Motor neuron (in vitro differentiated cells): ENCODE measurements at regions not wholly inside any gene's neighbourhood (a gene's known extent, or its start where the extent isn't known, plus 50 kb on each side); places are given as distances from the start of the nearest gene placed in this dataset.
"Not testable (repeated sequence)": the region's sequence is repeated elsewhere in the genome, so short reads cannot be mapped to it uniquely, and the experiment has no call there.

Experiments
- ATAC-seq, 8 experiments: fragments of 200-7000 bp; cut with Tn5 transposase; replicated peaks in 6 of 8; 2 replicates each; pipeline ENCODE4 v1.8.0; 2021; ENCODE audit warnings: mild to moderate bottlenecking in 8 of 8, moderate library complexity in 8 of 8
- H3K27ac ChIP-seq, 2 donors: fragments of 250-450 bp; sonication (Bioruptor Pico); 2 replicates each; pipeline ENCODE4 v1.9.0; 2021; ENCODE audit warnings: antibody characterized with exemption in 2 of 2, mild to moderate bottlenecking in 2 of 2, moderate library complexity in 1 of 2
- H3K4me1 ChIP-seq, 2 donors: fragments of 250-450 bp; sonication (Bioruptor Pico); replicated peaks in 1 of 2; 2 replicates each; pipeline ENCODE4 v1.6.1; 2021; ENCODE audit warnings: antibody characterized with exemption in 2 of 2, mild to moderate bottlenecking in 2 of 2, moderate library complexity in 1 of 2
- H3K4me3 ChIP-seq, 5 donors: fragments of 250-450 bp; sonication (Bioruptor Pico); 2 replicates each; pipeline ENCODE4 v1.9.0; 2021; ENCODE audit warnings: antibody characterized with exemption in 5 of 5, mild to moderate bottlenecking in 5 of 5, moderate library complexity in 4 of 5
- WGBS, 10 experiments: fragments of 450-650 bp; shearing (Covaris generic); methylation state at CpG; one replicate each; pipeline ENCODE4 v1.0.0; 2022; 5-methylcytosine and 5-hydroxymethylcytosine counted together
- in situ Hi-C, 9 experiments: fragments of 400-800 bp; cut with MboI; loops; one replicate each; pipeline ENCODE4 v1.15.0; 2021; ENCODE audit warnings: low sequenced_read_pairs in 9 of 9, low pct_unique_long_range_greater_than_20kb in 2 of 9; ENCODE audit not compliant: unreplicated experiment in 9 of 9

DNA sequence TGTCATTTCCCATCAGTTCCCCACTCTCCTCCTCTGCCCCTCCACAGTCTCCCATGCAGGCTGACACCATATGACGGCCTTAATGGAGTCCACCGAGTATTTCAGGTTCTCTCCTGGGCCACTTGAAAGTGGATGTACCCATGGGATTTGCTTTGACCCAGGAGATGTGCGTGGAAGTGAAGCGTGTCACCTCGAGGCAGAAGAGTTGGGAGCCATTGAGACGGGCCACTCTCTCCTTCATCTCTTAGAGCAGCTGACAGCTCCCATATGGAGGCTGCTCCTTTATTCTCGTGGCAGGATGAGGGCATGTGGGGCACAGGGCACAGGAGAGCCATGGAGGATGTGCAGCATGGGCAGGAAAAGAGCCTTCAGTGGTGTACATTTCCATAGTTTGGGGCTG, 144.7 kb upstream of the CRYM start:
- H3K4me3 ChIP-seq, ATAC-seq, in situ Hi-C loops, H3K27ac ChIP-seq, H3K4me1 ChIP-seq: not testable (repeated sequence)
- WGBS, 10 experiments = no CpG with 5 or more reads among the region's 7 CpGs

DNA sequence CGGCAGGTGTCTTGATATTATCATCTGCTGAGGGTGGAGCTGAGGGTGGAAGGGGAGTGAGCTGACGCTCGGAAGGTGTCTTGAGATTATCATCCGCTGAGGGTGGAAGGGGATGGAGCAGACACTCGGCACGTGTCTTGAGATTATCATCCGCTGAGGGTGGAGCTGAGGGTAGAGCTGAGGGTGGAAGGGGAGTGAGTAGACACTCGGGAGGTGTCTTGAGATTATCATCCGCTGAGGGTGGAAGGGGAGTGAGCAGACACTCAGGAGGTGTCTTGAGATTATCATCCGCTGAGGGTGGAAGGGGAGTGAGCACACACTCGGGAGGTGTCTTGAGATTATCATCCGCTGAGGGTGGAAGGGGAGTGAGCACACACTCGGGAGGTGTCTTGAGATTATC, 126.6 kb upstream of the CRYM start:
- H3K4me1 ChIP-seq, ATAC-seq, in situ Hi-C loops, H3K27ac ChIP-seq, H3K4me3 ChIP-seq: not testable (repeated sequence)
- no CpG with 5 or more reads among the region's 13 CpGs for WGBS, 10 experiments

DNA sequence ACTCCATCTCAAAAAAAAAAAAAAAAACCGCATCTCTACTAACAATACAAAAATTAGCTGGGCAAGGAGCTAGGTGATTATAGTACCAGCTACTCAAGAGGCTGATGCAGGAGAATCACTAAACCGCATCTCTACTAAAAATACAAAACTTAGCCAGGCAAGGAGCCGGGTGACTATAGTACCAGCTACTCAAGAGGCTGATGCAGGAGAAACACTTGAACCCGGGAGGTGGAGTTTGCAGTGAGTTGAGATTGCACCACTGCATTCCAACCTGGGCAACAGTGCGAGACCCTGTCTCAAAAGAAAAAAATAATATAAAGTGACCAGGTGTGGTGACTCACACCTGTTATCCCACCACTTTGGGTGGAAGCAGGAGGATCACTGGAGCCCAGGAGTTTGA, 119.8 kb upstream of the CRYM start:
- ATAC-seq, H3K4me1 ChIP-seq, in situ Hi-C loops, H3K27ac ChIP-seq, H3K4me3 ChIP-seq: not testable (repeated sequence)
- no CpG with 5 or more reads among the region's 5 CpGs for WGBS, 10 experiments

DNA sequence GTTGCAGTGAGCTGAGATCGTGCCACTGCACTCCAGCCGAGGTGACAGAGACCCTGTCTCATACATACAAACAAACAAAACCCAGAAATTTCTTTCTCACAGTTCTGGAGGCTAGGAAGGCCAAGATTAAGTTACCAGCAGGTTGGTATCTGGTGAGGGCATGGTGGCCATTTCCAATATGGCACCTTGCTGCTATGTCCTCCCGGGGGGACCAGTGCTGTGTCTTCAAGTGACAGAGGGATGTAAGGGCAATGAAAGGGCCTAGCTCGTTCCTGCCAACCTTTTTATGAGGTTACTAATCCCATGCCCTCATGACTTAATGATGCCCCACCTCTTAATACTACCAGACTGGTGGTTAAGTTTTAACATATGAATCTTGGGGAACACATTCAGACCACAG, 118.5 kb upstream of the CRYM start:
- in situ Hi-C loops, ATAC-seq, H3K4me3 ChIP-seq, H3K27ac ChIP-seq, H3K4me1 ChIP-seq: not testable (repeated sequence)
- WGBS, 10 experiments = no CpG with 5 or more reads among the region's 4 CpGs

DNA sequence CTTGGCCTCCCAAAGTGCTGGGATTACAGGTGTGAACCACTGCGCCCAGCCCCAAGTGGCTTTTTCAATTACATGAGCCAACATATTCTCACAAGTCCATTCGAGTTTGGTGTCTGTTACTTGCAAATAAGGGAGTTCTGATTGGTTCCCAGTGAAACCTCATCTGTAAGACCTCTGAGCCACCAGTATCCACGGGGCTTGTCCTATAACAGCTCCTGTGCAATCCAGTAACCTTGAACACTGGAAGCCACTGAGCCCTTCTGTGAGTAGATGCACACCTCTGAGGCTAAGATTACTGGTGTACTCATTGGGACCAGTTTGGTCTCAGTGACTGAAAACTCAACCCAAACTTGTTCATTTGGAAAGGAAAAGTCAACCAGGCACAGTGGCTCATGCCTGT, 112.5 kb upstream of the CRYM start:
- ATAC-seq, H3K4me3 ChIP-seq, H3K27ac ChIP-seq, in situ Hi-C loops, H3K4me1 ChIP-seq: not testable (repeated sequence)
- no CpG with 5 or more reads among the region's 3 CpGs for WGBS, 10 experiments

DNA sequence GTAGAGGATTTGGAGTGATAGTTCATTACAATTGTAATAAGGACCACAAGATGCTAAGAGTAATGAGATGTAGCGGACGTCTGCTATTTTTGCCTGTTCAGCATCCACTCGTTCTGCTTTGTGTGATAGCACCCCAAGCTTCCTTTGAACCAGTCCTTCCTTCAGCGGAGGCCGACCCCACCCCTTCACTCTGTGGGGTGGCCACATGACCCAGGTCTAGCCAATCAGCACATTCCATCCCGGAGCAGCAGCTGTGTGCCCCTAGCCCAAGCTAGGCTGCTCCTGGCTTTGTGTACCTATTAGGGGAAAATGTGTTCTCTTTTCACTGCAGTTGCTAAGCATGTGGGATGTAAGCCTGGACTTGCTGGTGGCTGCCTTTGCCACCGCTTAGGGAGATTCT, 111.8 kb upstream of the CRYM start:
- in situ Hi-C loops, H3K4me1 ChIP-seq: not testable (repeated sequence)

DNA sequence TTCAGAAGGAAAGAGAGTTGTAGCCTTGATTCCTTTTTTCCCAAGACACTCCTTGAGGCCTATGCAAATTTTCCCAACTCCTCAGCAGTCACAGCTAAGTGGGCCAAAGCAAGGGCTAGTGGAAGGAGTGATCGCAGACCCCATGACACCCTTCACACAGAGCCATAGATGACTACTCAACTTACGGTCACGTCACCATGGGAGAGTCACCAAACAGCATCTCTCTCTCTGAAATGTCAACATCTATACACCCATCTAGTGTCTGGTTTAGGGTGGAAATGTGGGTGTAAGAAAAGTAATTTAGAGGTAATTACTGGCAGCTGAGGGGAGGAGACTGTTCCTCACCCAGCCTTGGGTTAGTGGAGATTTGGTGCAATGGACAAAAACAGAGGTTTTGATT, 109.7 kb upstream of the CRYM start:
- in situ Hi-C loops, ATAC-seq, H3K27ac ChIP-seq, H3K4me1 ChIP-seq, H3K4me3 ChIP-seq: not testable (repeated sequence)
- no CpG with 5 or more reads among the region's 3 CpGs for WGBS, 10 experiments

More for the DNA sequence above, 111.8 kb upstream of the CRYM start:
- ATAC-seq = peak; percentile 21 to 100 (median 100)
- H3K4me3 ChIP-seq, H3K27ac ChIP-seq: not testable (repeated sequence)
- WGBS, 10 experiments = no CpG with 5 or more reads among the region's 7 CpGs

DNA sequence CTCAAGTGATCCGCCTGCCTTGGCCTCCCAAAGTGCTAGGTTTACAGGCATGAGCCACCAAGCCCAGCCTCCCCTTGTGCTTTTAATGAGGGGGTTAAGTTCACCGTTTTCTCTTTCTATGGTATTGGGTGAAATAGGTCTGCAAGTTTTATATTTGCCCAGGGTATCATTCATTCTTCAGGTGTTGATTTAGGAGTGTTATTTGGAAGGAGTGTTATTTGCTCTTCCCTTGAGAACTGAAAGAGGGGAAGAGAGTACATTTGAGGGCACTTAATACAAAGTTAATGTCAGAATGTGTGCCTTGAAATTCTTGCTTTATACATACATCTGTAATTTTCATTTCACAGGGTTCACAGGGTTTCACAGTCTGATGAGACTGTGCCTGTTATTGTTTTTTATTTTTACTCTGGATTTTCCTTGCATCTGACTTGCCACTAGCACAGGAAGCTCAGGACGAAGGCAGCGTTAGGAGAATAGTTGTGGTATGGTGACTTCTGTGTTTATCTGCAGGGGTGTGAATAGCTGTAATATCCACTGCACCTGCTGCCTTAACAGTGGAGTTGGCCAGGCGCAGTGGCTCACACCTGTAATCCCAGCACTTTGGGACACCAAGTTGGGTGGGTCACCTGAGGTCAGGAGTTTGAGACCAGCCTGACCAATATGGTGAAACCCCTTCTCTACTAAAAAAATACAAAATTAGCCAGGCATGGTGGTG, 108.3 kb upstream of the CRYM start:
- in situ Hi-C loops, H3K27ac ChIP-seq, H3K4me3 ChIP-seq, ATAC-seq, H3K4me1 ChIP-seq: not testable (repeated sequence)
- WGBS, 10 experiments = no CpG with 5 or more reads among the region's 5 CpGs

DNA sequence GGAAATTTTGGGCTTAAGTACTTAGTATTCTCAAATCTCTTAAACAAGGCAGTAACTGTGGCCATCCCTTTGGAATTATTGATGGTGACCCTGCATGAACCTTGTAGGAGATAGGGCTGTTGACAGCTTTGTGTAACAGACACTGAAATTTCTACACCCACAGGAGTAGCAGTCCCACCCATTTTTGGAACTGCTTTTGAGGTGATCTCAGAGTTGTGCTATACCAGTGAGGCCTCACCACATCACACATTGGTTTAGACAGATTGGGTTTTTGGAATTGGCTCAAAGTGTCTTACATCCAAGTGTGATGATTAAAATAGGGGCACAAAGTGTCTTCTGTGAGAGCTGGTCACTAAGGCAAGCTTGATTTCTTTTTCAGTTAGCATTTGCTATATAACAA, 105.6 kb upstream of the CRYM start:
- in situ Hi-C loops, H3K4me3 ChIP-seq, H3K27ac ChIP-seq, H3K4me1 ChIP-seq, ATAC-seq: not testable (repeated sequence)

DNA sequence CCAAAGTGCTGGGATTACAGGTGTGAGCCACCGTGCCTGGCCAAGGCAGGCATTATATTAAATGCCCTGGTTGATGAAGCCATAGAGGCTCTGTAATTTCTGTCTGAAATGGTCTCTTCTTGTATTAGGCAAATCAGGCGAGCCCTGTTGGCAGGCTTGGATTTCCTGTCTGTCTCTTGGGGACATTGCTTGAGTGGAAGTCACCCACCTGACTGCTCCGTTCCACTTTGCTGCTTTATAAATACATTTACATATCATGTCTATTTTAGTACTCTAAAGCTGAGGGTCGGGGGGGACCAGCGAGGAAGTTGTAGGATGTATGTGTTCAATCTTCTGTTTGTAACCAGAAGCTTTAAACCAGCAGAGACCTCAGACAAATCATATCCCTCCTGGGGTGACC, 101.6 kb upstream of the CRYM start:
- H3K27ac ChIP-seq, in situ Hi-C loops, H3K4me1 ChIP-seq, H3K4me3 ChIP-seq, ATAC-seq: not testable (repeated sequence)
- WGBS, 10 experiments = no CpG with 5 or more reads among the region's 5 CpGs

DNA sequence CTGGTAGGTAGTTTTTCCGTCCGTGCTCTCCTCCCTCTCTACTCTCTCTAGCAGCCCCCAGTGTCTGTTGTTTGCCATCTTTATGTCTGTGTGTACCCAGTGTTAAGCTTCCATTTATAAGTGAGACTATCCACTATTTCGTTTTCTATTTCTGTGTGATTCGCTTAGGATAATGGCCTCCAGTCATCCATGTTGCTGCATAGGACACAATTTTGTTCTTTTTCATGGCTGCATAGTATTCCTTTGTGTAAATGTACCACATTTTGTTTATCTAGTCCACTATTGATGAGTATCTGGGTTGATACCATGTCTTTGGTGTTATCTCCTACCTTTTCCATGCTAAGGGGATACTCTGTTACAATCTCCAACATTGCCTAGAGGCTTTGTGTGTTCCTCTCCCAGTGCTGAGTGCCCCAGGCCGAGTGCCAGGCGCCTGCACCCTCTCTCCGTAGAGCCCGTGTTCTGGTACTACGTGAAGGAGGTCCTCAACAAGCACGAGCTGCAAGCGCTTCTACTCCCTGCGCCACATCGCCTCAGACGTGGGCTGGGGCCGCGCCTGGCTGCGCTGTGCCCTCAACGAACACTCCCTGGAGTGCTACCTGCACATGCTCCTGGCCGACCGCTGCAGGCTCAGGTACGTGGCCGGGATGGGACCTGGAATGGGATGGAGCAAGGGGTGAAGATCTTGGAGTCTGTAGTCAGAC, 98.3 kb upstream of the CRYM start:
- 80 to 100% (median 83%) methylated on average over 1 to 3 of the region's 22 CpGs; no CpG with 5 or more reads in 6 of the 10 experiments for WGBS, 10 experiments
- ATAC-seq, in situ Hi-C loops, H3K4me1 ChIP-seq, H3K4me3 ChIP-seq, H3K27ac ChIP-seq: not testable (repeated sequence)

DNA sequence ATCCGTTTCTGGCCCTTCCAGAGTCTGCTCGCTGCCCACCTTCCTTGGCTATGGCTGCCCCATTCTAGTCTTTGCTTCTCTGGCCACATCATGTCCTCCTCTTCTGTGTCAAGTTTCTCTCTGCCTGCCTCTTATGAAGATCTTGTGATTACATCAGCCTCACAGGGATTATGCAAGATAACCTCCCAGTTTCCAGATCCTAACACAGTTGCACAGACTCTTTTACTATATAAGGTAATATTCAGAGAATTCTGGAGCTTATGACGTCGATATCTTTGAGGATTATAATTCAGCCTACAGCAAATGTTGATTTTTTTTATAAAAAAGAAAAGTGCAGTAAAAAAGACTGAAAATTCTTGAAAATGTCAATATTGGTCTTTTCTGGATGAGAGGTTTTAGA, 97.2 kb upstream of the CRYM start:
- in situ Hi-C loops, H3K4me1 ChIP-seq, H3K4me3 ChIP-seq, H3K27ac ChIP-seq: not testable (repeated sequence)
- peak in 7 of 8 experiments; percentile 58 to 96 (median 84) for ATAC-seq
- no CpG with 5 or more reads among the region's 4 CpGs for WGBS, 10 experiments

DNA sequence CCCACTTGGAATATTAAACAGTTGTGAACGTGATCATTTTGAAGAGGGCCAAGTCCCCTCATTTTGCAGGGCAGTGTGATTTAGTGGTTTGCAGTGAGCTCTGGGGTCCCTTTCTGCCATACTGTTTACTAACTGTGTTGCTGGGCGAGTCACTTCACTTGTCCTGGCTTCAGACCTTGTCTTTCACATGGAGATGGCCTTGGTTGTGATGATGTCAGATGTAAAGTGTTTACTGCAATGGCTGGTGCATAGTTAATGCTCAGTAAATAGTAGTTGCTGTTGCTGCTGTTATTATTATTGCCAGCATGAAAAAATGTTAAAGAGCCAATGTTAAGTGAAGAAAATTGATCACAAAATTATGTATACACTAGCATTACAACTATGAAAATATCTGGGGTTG, 95.4 kb upstream of the CRYM start:
- H3K4me1 ChIP-seq, in situ Hi-C loops, H3K4me3 ChIP-seq, H3K27ac ChIP-seq: not testable (repeated sequence)
- 50 to 88% (median 82%) methylated on average over 1 of the region's 2 CpGs; no CpG with 5 or more reads in 6 of the 10 experiments for WGBS, 10 experiments
- peak in 1 of 8 experiments; percentile 10 for ATAC-seq

DNA sequence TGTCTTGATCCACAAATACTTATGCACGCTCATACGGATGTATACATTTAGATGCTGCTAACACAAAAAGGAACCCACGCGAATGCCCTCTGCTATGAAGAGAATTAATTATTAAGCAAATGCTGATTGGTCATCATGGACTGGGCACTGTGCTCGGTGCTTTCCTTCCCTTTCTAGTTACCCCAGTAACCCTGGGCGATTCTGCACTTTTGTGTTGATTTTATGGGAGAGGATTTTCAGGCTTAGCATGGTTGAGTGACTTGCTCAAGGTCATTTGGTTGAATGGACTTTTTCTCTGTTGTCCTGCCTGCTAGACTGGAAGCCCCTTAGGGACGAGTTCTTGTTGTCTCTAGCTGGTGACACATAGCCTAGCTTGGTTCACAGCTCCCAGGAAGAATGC, 94.8 kb upstream of the CRYM start:
- H3K4me1 ChIP-seq, in situ Hi-C loops, H3K4me3 ChIP-seq, H3K27ac ChIP-seq: not testable (repeated sequence)
- no CpG with 5 or more reads among the region's 7 CpGs for WGBS, 10 experiments
- ATAC-seq = peak in 4 of 8 experiments; percentile 11 to 70 (median 39)
